H1 (cell line): ENCODE measurements at regions not wholly inside any gene's neighbourhood (a gene's known extent, or its start where the extent isn't known, plus 50 kb on each side); places are given as distances from the start of the nearest gene placed in this dataset.

Experiments used
- CTCF ChIA-PET: fragments of 300-600 bp; sonication (Branson Sonifier 250); formaldehyde crosslinking; loops from one replicate; lab custom pipeline; 2021; ENCODE audit not compliant: partially characterized antibody; lab: Charles Lee
- POLR2A ChIA-PET: fragments of 300-600 bp; sonication (Branson Sonifier 250); formaldehyde crosslinking; loops from one replicate; lab custom pipeline; 2021; ENCODE audit warnings: inconsistent platforms; ENCODE audit not compliant: partially characterized antibody; lab: Charles Lee
- DNase-seq, 2 experiments: peaks; one replicate each; pipeline versions ENCODE4 v3.0.0 to v3.0.0-alpha.2; 2010 to 2022; ENCODE audit warnings: low spot score in 2 of 2, low read depth in 1 of 2, mixed read lengths in 1 of 2
- FAIRE-seq: peaks from 2 replicates; lab custom pipeline; 2011; peaks lifted over from hg19 to GRCh38; lab: Jason Lieb, UNC
- H2AFZ ChIP-seq: 2 replicates; pipeline ENCODE4 v1.8.1; 2012; ENCODE audit warnings: low read length, inconsistent platforms
- H2AK5ac ChIP-seq: 2 replicates; pipeline ENCODE4 v1.6.1; 2013; ENCODE audit warnings: low read depth, low read length
- H2BK120ac ChIP-seq: replicated peaks from 2 replicates; pipeline ENCODE3; 2013; ENCODE audit warnings: low read depth, low read length, inconsistent platforms
- H2BK12ac ChIP-seq: 2 replicates; pipeline ENCODE4 v1.6.1; 2013; ENCODE audit warnings: low read depth, low read length
- H2BK15ac ChIP-seq: 2 replicates; pipeline ENCODE4 v1.6.1; 2013; ENCODE audit warnings: low read length
- H2BK20ac ChIP-seq: 2 replicates; pipeline ENCODE4 v1.6.1; 2013; ENCODE audit warnings: low read length
- H2BK5ac ChIP-seq: 2 replicates; pipeline ENCODE4 v1.6.1; 2013; ENCODE audit warnings: low read depth, low read length
- H3K14ac ChIP-seq: 2 replicates; pipeline ENCODE4 v1.6.1; 2013; ENCODE audit warnings: inconsistent platforms; ENCODE audit not compliant: insufficient read length
- H3K18ac ChIP-seq: 2 replicates; pipeline ENCODE4 v1.6.1; 2013; ENCODE audit warnings: low read length; ENCODE audit errors: extremely low read depth
- H3K23ac ChIP-seq: 2 replicates; pipeline ENCODE4 v1.6.1; 2013; ENCODE audit warnings: inconsistent platforms; ENCODE audit not compliant: insufficient read length
- H3K23me2 ChIP-seq: 2 replicates; pipeline ENCODE4 v1.6.1; 2013; ENCODE audit warnings: low read depth, low read length
- H3K27ac ChIP-seq: 2 replicates; pipeline ENCODE4 v1.6.1; 2011; ENCODE audit warnings: low read depth, low read length, inconsistent platforms
- H3K27me3 ChIP-seq, 4 experiments: replicated peaks in 1 of 4; 1 replicate in 1 of 4; 2 replicates in 3 of 4; pipeline versions ENCODE4 v1.6.1 to v1.8.1; 2011 to 2013; ENCODE audit warnings: low read length in 3 of 4, mild to moderate bottlenecking in 3 of 4, inconsistent platforms in 2 of 4, mixed read lengths in 2 of 4, moderate library complexity in 1 of 4; ENCODE audit not compliant: control insufficient read depth in 3 of 4, insufficient read depth in 3 of 4; ENCODE audit errors: extremely low read depth in 1 of 4
- H3K36me3 ChIP-seq, 4 experiments: 2 replicates each; pipeline versions ENCODE4 v1.6.1 to v1.8.1; 2011 to 2013; ENCODE audit warnings: mild to moderate bottlenecking in 4 of 4, low read length in 3 of 4, moderate library complexity in 2 of 4, control low read depth in 1 of 4, inconsistent platforms in 1 of 4; ENCODE audit not compliant: insufficient read depth in 4 of 4, control insufficient read depth in 2 of 4
- H3K4ac ChIP-seq: replicated peaks from 2 replicates; pipeline ENCODE3; 2013; ENCODE audit warnings: low read length, low read depth, mixed read lengths, inconsistent platforms; ENCODE audit not compliant: insufficient read length
- H3K4me1 ChIP-seq, 4 experiments: replicated peaks in 1 of 4; 1 replicate in 1 of 4; 2 replicates in 3 of 4; pipeline versions ENCODE4 v1.6.1 to v1.8.1; 2011 to 2013; ENCODE audit warnings: low read length in 3 of 4, inconsistent platforms in 2 of 4, mixed read lengths in 1 of 4; ENCODE audit not compliant: insufficient read depth in 4 of 4, control insufficient read depth in 3 of 4
- H3K4me2 ChIP-seq, 2 experiments: 2 replicates each; pipeline versions ENCODE4 v1.6.1 to v1.8.1; 2011 to 2013; ENCODE audit warnings: low read depth in 2 of 2, low read length in 2 of 2, control low read depth in 1 of 2, inconsistent platforms in 1 of 2, mild to moderate bottlenecking in 1 of 2; ENCODE audit not compliant: insufficient read depth in 1 of 2
- H3K4me3 ChIP-seq, 4 experiments: fragments of 200-600, 300-600 bp in 1 of 4; sonication (generic), shearing (Covaris generic), sonication (Bioruptor Twin) in 1 of 4; 2 replicates each; pipeline versions ENCODE4 v1.5.1 to v1.8.1; 2011 to 2016; ENCODE audit warnings: low read length in 4 of 4, low read depth in 3 of 4, control low read depth in 2 of 4, inconsistent platforms in 2 of 4, mild to moderate bottlenecking in 2 of 4, mixed read lengths in 1 of 4, moderate library complexity in 1 of 4; ENCODE audit not compliant: insufficient read depth in 2 of 4; ENCODE audit errors: extremely low read depth in 1 of 4
- H3K56ac ChIP-seq: replicated peaks from 2 replicates; pipeline ENCODE3; 2013; ENCODE audit warnings: low read depth, mild to moderate bottlenecking, mixed read lengths, low read length, inconsistent platforms; ENCODE audit not compliant: insufficient read length
- H3K79me1 ChIP-seq: 2 replicates; pipeline ENCODE4 v1.6.1; 2013; ENCODE audit warnings: low read depth, low read length, control low read depth
- H3K79me2 ChIP-seq, 2 experiments: 2 replicates each; pipeline versions ENCODE4 v1.6.1 to v1.8.1; 2012 to 2013; ENCODE audit warnings: low read length in 2 of 2, mild to moderate bottlenecking in 2 of 2, inconsistent platforms in 1 of 2; ENCODE audit not compliant: insufficient read depth in 2 of 2, control insufficient read depth in 1 of 2
- H3K9ac ChIP-seq, 4 experiments: replicated peaks in 1 of 4; 1 replicate in 1 of 4; 2 replicates in 3 of 4; pipeline versions ENCODE4 v1.6.1 to v1.8.1; 2011 to 2013; ENCODE audit warnings: low read depth in 3 of 4, low read length in 3 of 4, control low read depth in 2 of 4, mild to moderate bottlenecking in 2 of 4, moderate library complexity in 2 of 4, inconsistent platforms in 1 of 4; ENCODE audit errors: extremely low read depth in 1 of 4
- H3K9me3 ChIP-seq, 2 experiments: 2 replicates each; pipeline versions ENCODE4 v1.6.1 to v1.8.1; 2012 to 2013; ENCODE audit warnings: mild to moderate bottlenecking in 2 of 2, moderate library complexity in 2 of 2, control low read depth in 1 of 2, inconsistent platforms in 1 of 2, low read depth in 1 of 2, low read length in 1 of 2, mixed read lengths in 1 of 2; ENCODE audit not compliant: insufficient read depth in 2 of 2
- H4K20me1 ChIP-seq, 2 experiments: replicated peaks in 1 of 2; 2 replicates each; pipeline versions ENCODE3 to v1.8.1; 2011 to 2013; ENCODE audit warnings: inconsistent platforms in 2 of 2, low read length in 2 of 2, mild to moderate bottlenecking in 1 of 2; ENCODE audit not compliant: insufficient read depth in 2 of 2, control insufficient read depth in 1 of 2
- H4K5ac ChIP-seq: 2 replicates; pipeline ENCODE4 v1.6.1; 2013; ENCODE audit warnings: low read length, low read depth, mixed read lengths, inconsistent platforms; ENCODE audit not compliant: insufficient read length
- H4K8ac ChIP-seq: 2 replicates; pipeline ENCODE4 v1.8.0; 2013; ENCODE audit warnings: mild to moderate bottlenecking, moderate library complexity, low read length, inconsistent platforms; ENCODE audit not compliant: insufficient read depth; ENCODE audit errors: extremely low read depth
- H4K91ac ChIP-seq: replicated peaks from 2 replicates; pipeline ENCODE3; 2013; ENCODE audit warnings: low read length, mixed read lengths, inconsistent platforms; ENCODE audit not compliant: insufficient read length
- BACH1 ChIP-seq: IDR thresholded peaks from 2 replicates; pipeline ENCODE4 v1.6.1; 2012; ENCODE audit warnings: low read length, improper control_type of control experiment
- CBX5 ChIP-seq: fragments of 300-800, 300-1000 bp; sonication (generic); IDR thresholded peaks from 2 replicates; pipeline ENCODE4 v1.7.1; 2016; ENCODE audit warnings: antibody characterized with exemption, low read length, low read depth
- PHF8 ChIP-seq: fragments of 200-600 bp; sonication (generic); conservative IDR thresholded peaks from 2 replicates; pipeline ENCODE4 v1.7.1; 2012; ENCODE audit warnings: low read depth, mild to moderate bottlenecking, inconsistent platforms, low read length, moderate library complexity
- WGBS, 2 experiments: shearing (Covaris generic) in 1 of 2; methylation state at CpG; one replicate each; pipeline versions ENCODE4 v1.1.6 to v1.1.7; 2013 to 2015; ENCODE audit warnings: low lambda C conversion rate in 2 of 2, mixed read lengths in 2 of 2, inconsistent platforms in 1 of 2, low coverage in 1 of 2, missing lambda C conversion rate in 1 of 2; ENCODE audit not compliant: insufficient replicate concordance in 2 of 2, insufficient coverage in 1 of 2, insufficient read length in 1 of 2; ENCODE audit errors: extremely low coverage in 1 of 2, missing lambda C conversion rate in 1 of 2; 5-methylcytosine and 5-hydroxymethylcytosine counted together
- TF ChIP-seq, protein P1 (sequence below): IDR thresholded peaks from 2 replicates; pipeline ENCODE4 v1.6.1; 2012; ENCODE audit warnings: inconsistent platforms

DNA sequence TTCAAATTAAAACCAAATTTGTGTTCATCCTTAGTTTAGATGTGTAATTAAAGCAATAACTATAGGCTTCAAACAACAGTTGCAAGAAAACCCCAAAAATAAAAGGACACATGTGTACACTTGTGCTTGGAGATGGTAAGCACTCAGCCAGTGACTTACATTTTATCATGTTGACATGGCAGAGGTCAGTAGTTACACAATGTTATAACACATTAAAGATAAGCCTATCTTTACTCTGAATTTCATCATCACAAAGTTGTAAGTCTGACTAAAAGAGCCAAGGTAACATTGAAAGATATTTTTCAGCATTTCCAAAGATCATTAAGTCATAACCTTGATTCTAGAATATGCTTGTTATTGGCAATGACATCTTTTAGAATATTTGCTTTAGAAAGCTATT is 98.5 kb upstream of the PNPLA4 start (continued):
- no peak for TF ChIP-seq CBX5

DNA sequence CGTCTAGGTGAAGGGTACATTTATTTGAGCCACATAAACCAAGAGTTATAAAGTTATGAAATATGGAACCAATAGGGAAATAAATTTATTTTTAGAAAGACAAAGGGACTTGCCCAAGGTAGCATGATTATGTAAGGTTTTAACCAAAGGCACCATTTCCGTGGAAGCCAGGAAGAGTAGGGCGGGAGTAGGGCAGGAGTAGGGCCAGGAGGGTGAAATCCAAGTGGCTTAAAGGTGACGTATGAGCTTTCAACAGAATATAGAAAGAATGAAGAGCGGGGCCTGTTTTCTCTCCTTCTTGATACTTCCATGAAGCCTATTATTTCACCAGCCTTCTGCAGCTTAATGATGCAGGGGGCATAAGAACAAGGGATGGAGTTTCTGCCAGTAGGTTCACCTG is 91.7 kb upstream of the PNPLA4 start:
- H3K23ac ChIP-seq = no peak overlapping the region
- H4K20me1 ChIP-seq = no peaks in the 10 kb centered on the region
- H3K27me3 ChIP-seq = no peaks in the 10 kb centered on the region
- no peak for FAIRE-seq
- H4K91ac ChIP-seq = no peak overlapping the region
- H3K4me3 ChIP-seq = no peak overlapping the region
- no peak overlapping the region for H2BK12ac ChIP-seq
- H3K18ac ChIP-seq = no peak overlapping the region
- H3K14ac ChIP-seq = no peak overlapping the region
- no peak overlapping the region for H3K27ac ChIP-seq
- no peaks in the 10 kb centered on the region for H3K4me1 ChIP-seq
- no peaks in the 10 kb centered on the region for H3K9me3 ChIP-seq
- no peak overlapping the region for H2BK120ac ChIP-seq
- H3K79me2 ChIP-seq = no peaks in the 10 kb centered on the region
- no peak overlapping the region for H2AFZ ChIP-seq
- H2BK20ac ChIP-seq = no peak overlapping the region
- H2BK15ac ChIP-seq = no peak overlapping the region
- CTCF ChIA-PET = interaction anchor here (0.6 to 2.3 kb wide), 2 partner anchors 10 to 38 kb away, joined by 4 to 14 read pairs; no protein-coding TSS in a partner anchor
- no peak for DNase-seq
- no peak overlapping the region for H4K8ac ChIP-seq
- no peak overlapping the region for H4K5ac ChIP-seq
- H3K36me3 ChIP-seq = no peaks in the 10 kb centered on the region
- 87% methylated on average over 4 of the region's 5 CpGs; no CpG with 5 or more reads in 1 of the 2 experiments for WGBS, 2 experiments
- no peak overlapping the region for H3K56ac ChIP-seq
- no peak overlapping the region for H2AK5ac ChIP-seq
- H3K79me1 ChIP-seq = no peaks in the 10 kb centered on the region
- no peak overlapping the region for H2BK5ac ChIP-seq
- no peak overlapping the region for H3K4me2 ChIP-seq
- no peaks in the 10 kb centered on the region for H3K23me2 ChIP-seq
- no peak overlapping the region for H3K4ac ChIP-seq
- H3K9ac ChIP-seq = no peak overlapping the region
- POLR2A ChIA-PET = no interaction called here
- TF ChIP-seq, protein P1, sequence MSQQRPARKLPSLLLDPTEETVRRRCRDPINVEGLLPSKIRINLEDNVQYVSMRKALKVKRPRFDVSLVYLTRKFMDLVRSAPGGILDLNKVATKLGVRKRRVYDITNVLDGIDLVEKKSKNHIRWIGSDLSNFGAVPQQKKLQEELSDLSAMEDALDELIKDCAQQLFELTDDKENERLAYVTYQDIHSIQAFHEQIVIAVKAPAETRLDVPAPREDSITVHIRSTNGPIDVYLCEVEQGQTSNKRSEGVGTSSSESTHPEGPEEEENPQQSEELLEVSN = no peak
- no peak for TF ChIP-seq BACH1
- TF ChIP-seq PHF8 = no peak
